GM23338 (cell line): ENCODE measurements at regions not wholly inside any gene's neighbourhood (a gene's known extent, or its start where the extent isn't known, plus 50 kb on each side); places are given as distances from the start of the nearest gene placed in this dataset.

ENCODE experiments used
- ATAC-seq: fragments of 200-7000 bp; cut with Tn5 transposase; 3 replicates; pipeline ENCODE4 v1.9.1; 2020
- DNase-seq: peaks from one replicate; pipeline ENCODE4 v3.0.0-alpha.2; 2015; ENCODE audit warnings: low spot score
- H2AFZ ChIP-seq: fragments of 200-600 bp; sonication (generic); 2 replicates; pipeline ENCODE4 v1.8.0; 2016; ENCODE audit warnings: antibody characterized with exemption, mild to moderate bottlenecking, moderate library complexity
- H3F3A ChIP-seq: fragments of 200-600 bp; sonication (generic); replicated peaks from 2 replicates; pipeline ENCODE4 v1.8.0; 2017; ENCODE audit warnings: antibody characterized with exemption, mixed run types, low read depth
- H3K27ac ChIP-seq: fragments of 200-600 bp; sonication (generic); 2 replicates; pipeline ENCODE4 v1.6.1; 2016; ENCODE audit warnings: low read depth
- H3K27me3 ChIP-seq: fragments of 200-600 bp; sonication (generic); 2 replicates; pipeline ENCODE4 v1.8.0; 2016; ENCODE audit warnings: mild to moderate bottlenecking, mixed run types, moderate library complexity; ENCODE audit not compliant: insufficient read depth
- H3K36me3 ChIP-seq: fragments of 200-600 bp; sonication (generic); 2 replicates; pipeline ENCODE4 v1.8.0; 2016; ENCODE audit warnings: mild to moderate bottlenecking; ENCODE audit not compliant: insufficient read depth
- H3K4me1 ChIP-seq: fragments of 200-600 bp; sonication (generic); 2 replicates; pipeline ENCODE4 v1.8.0; 2016; ENCODE audit warnings: mild to moderate bottlenecking, moderate library complexity; ENCODE audit not compliant: insufficient read depth
- H3K4me2 ChIP-seq: fragments of 200-600 bp; sonication (generic); 2 replicates; pipeline ENCODE4 v1.7.1; 2017; ENCODE audit warnings: mixed run types
- H3K4me3 ChIP-seq: fragments of 200-600 bp; sonication (generic); 2 replicates; pipeline ENCODE4 v1.6.1; 2016; ENCODE audit warnings: mixed run types
- H3K79me2 ChIP-seq: fragments of 200-600 bp; sonication (generic); replicated peaks from 2 replicates; pipeline ENCODE4 v1.8.0; 2017; ENCODE audit warnings: mild to moderate bottlenecking; ENCODE audit not compliant: insufficient read depth
- H3K9me2 ChIP-seq: fragments of 200-600 bp; sonication (generic); 2 replicates; pipeline ENCODE4 v1.8.0; 2017; ENCODE audit not compliant: insufficient read depth
- H4K20me1 ChIP-seq: fragments of 200-600 bp; sonication (generic); replicated peaks from 2 replicates; pipeline ENCODE4 v1.8.0; 2017; ENCODE audit warnings: mild to moderate bottlenecking; ENCODE audit not compliant: insufficient read depth
- H3K27ac Mint-ChIP-seq: 2 replicates; pipeline ENCODE4 v1.8.0; 2020; ENCODE audit warnings: inconsistent platforms, mild to moderate bottlenecking, moderate library complexity, mixed read lengths
- H3K27me3 Mint-ChIP-seq: 3 replicates; pipeline ENCODE4 v1.8.0; 2022; ENCODE audit warnings: low read depth, mild to moderate bottlenecking, moderate library complexity, mixed read lengths, inconsistent platforms; ENCODE audit not compliant: insufficient read depth, poor library complexity
- H3K36me3 Mint-ChIP-seq: 3 replicates; pipeline ENCODE4 v1.8.0; 2021; ENCODE audit warnings: low read depth, mild to moderate bottlenecking, inconsistent platforms, moderate library complexity, mixed read lengths
- H3K4me1 Mint-ChIP-seq: 3 replicates; pipeline ENCODE4 v1.8.0; 2020; ENCODE audit warnings: mild to moderate bottlenecking, inconsistent platforms, mixed read lengths
- H3K4me3 Mint-ChIP-seq: 3 replicates; pipeline ENCODE4 v1.8.0; 2021; ENCODE audit warnings: moderate library complexity, mild to moderate bottlenecking, inconsistent platforms, mixed read lengths
- H3K9me3 Mint-ChIP-seq: 3 replicates; pipeline ENCODE4 v1.8.0; 2020; ENCODE audit warnings: moderate library complexity, mild to moderate bottlenecking, inconsistent platforms, mixed read lengths
- CREB1 ChIP-seq: fragments of 250-450 bp; sonication (Bioruptor Pico); IDR thresholded peaks from 2 replicates; pipeline ENCODE4 v1.5.0; 2020; ENCODE audit warnings: low read depth, mild to moderate bottlenecking, moderate library complexity
- CTCF ChIP-seq, 2 experiments: fragments of 200-600 bp in 1 of 2; sonication (generic) in 1 of 2; conservative IDR thresholded peaks; 2 replicates each; pipeline versions ENCODE4 v1.5.1 to v1.6.1; 2016 to 2017; ENCODE audit warnings: antibody characterized with exemption in 2 of 2, low read depth in 2 of 2, mild to moderate bottlenecking in 2 of 2, moderate library complexity in 1 of 2
- ETS1 ChIP-seq: IDR thresholded peaks from 2 replicates; pipeline ENCODE4 v1.6.1; 2016; ENCODE audit warnings: antibody characterized with exemption
- EZH2 ChIP-seq: fragments of 200-600 bp; sonication (generic); IDR thresholded peaks from one replicate; pipeline ENCODE4 v1.8.0; 2017; ENCODE audit warnings: antibody characterized with exemption, mild to moderate bottlenecking, low read depth; ENCODE audit not compliant: unreplicated experiment
- JUNB ChIP-seq: IDR thresholded peaks from one replicate; pipeline ENCODE4 v1.6.1; 2016; ENCODE audit warnings: antibody characterized with exemption; ENCODE audit not compliant: unreplicated experiment
- NANOG ChIP-seq: IDR thresholded peaks from 2 replicates; pipeline ENCODE4 v1.6.1; 2016; ENCODE audit warnings: antibody characterized with exemption, borderline replicate concordance
- POLR2AphosphoS5 ChIP-seq: IDR thresholded peaks from 2 replicates; pipeline ENCODE4 v1.6.1; 2016; ENCODE audit warnings: antibody characterized with exemption, low read depth
- REST ChIP-seq: IDR thresholded peaks from one replicate; pipeline ENCODE4 v1.6.1; 2018; ENCODE audit warnings: antibody characterized with exemption; ENCODE audit not compliant: unreplicated experiment
- STAT1 ChIP-seq: IDR thresholded peaks from one replicate; pipeline ENCODE4 v1.6.1; 2016; ENCODE audit warnings: antibody characterized with exemption; ENCODE audit not compliant: unreplicated experiment
- ZNF331 ChIP-seq: fragments of 250-450 bp; sonication (Bioruptor Pico); IDR thresholded peaks from 2 replicates; pipeline ENCODE4 v1.5.0; 2020; ENCODE audit warnings: low read depth, mild to moderate bottlenecking, moderate library complexity
- ZNF462 ChIP-seq: fragments of 250-450 bp; sonication (Bioruptor Pico); IDR thresholded peaks from 2 replicates; pipeline ENCODE4 v1.5.0; 2020; ENCODE audit warnings: mild to moderate bottlenecking, moderate library complexity

GRCh38 chr3:107966276-107966675 is 124.6 kb downstream of the CD47 start:
- H3K27ac ChIP-seq: no peak overlapping the region
- H3K4me1 ChIP-seq: 0 out of 2 replicates have a peak, but pooled peaks cover 3% of the 10 kb centered on the region
- no peaks in the 10 kb centered on the region for H3K27me3 ChIP-seq
- Mint-ChIP-seq H3K27ac (no peak overlapping the region), H3K36me3 (no peaks in the 10 kb centered on the region), H3K27me3 (peaks cover 2% of the 10 kb centered on the region), H3K4me1 (peaks cover 22% of the 10 kb centered on the region), H3K4me3 (no peak overlapping the region), H3K9me3 (no peaks in the 10 kb centered on the region)
- peaks cover 9% of the 10 kb centered on the region; the same call in 1 of the 2 replicates for H3K9me2 ChIP-seq
- TF ChIP-seq POLR2AphosphoS5 (no peak), CREB1 (CRISPR knock-in tag) (no peak), JUNB (no peak), ETS1 (no peak), ZNF462 (CRISPR knock-in tag) (no peak), EZH2 (no peak), REST (no peak), STAT1 (no peak), ZNF331 (CRISPR knock-in tag) (no peak), NANOG (no peak), CTCF (conservative IDR thresholded peaks at IDR 0.05; ENCODE audit: low read depth in 2 of 2) (no peak)
- peak overlapping the region; percentile 14; the same call in 1 of the 2 replicates for H2AFZ ChIP-seq
- ATAC-seq (no peak), DNase-seq (no peak)
- H3K36me3 ChIP-seq: no peaks in the 10 kb centered on the region
- no peak overlapping the region for H3K4me2 ChIP-seq
- H3F3A ChIP-seq: no peaks in the 10 kb centered on the region
- no peak overlapping the region for H3K4me3 ChIP-seq
- no peaks in the 10 kb centered on the region for H4K20me1 ChIP-seq
- no peaks in the 10 kb centered on the region for H3K79me2 ChIP-seq
